ENCODE measurements at regions not wholly inside any gene's neighbourhood (a gene's known extent, or its start where the extent isn't known, plus 50 kb on each side); places are given as distances from the start of the nearest gene placed in this dataset.

DNA sequence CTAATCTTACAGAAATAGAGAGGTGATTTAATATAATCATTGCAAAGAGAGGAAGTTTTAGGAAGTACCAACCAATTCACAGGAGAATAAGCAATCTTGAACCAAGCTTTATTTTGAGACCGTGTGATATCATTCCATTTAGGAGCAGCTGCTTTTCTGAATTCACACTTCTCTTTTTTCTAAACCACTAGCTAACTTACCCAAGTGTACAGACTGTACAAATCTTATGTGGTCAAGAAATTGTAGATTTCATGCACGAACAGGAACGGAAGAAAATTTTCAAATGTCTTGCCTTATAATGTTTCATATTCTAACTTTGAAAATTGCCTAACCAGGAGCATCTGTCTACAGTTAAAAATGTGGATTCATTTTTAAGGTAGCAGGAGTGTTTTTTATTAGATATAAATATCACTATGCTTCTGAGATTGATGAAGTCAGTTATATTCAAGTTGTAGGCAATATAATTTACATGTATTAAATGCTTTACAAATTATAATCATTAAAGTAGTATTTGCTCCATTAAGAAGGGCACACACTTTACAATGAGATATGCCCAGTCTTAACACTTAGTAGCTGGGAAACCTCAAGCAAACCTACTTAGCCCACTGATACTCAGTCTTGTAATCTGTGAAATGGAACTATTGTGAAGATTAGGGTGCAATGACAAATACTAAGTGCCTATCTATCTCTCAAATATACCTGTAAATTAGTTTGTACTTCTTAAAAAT, 86.7 kb upstream of the FOXN2 start:
- ChIA-PET POLR2A (interaction anchor here (0.8 kb wide), 1 partner anchor 221 kb away, joined by 3 read pairs; no protein-coding TSS in a partner anchor), CTCF (ENCODE audit: low intra/inter-chr PET ratio) (no interaction called here)
- FAIRE-seq, result no peak
- Histone ChIP-seq H3K27me3 (ENCODE audit: control insufficient read depth in 2 of 2, insufficient read depth in 2 of 2, low read length in 2 of 2) (no peaks in the 10 kb centered on the region), H2AFZ (ENCODE audit: low read depth, low read length) (peak overlapping the region; percentile 21; the same call in 1 of the 2 replicates), H3K4me1 (replicated peaks in 1 of 2; ENCODE audit: control insufficient read depth in 2 of 2, insufficient read depth in 2 of 2, low read length in 2 of 2) (no peaks in the 10 kb centered on the region), H3K9ac (ENCODE audit: insufficient read depth in 1 of 2, low read depth in 2 of 2, low read length in 2 of 2) (no peak overlapping the region), H3K27ac (ENCODE audit: extremely low read depth, low read depth, low read length) (no peak overlapping the region), H4K20me1 (replicated peaks; ENCODE audit: control insufficient read depth, insufficient read depth, low read length) (no peaks in the 10 kb centered on the region), H3K9me3 (replicated peaks; ENCODE audit: control insufficient read depth, insufficient read depth, low read depth, low read length) (no peaks in the 10 kb centered on the region), H3K4me2 (ENCODE audit: insufficient read depth, low read length) (no peak overlapping the region), H3K79me2 (ENCODE audit: control insufficient read depth, insufficient read depth, low read length) (no peaks in the 10 kb centered on the region), H3K4me3 (no peak overlapping the region), H3K36me3 (ENCODE audit: control insufficient read depth, insufficient read depth, low read length) (no peaks in the 10 kb centered on the region), H3K9me1 (ENCODE audit: control insufficient read depth, insufficient read depth, low read length) (no peaks in the 10 kb centered on the region)
- TF ChIP-seq KDM1A (IDR thresholded peaks at IDR 0.05) (peak; percentile 25 to 62; a peak in 1 of 4 replicates), ZNF431 (CRISPR knock-in tag; IDR thresholded peaks at IDR 0.05) (no peak), PHF21A (IDR thresholded peaks at IDR 0.05; ENCODE audit: borderline replicate concordance, low read depth) (no peak), ADNP (tag; IDR thresholded peaks at IDR 0.05) (peak; percentile 74), KAT7 (CRISPR knock-in tag; IDR thresholded peaks at IDR 0.05; ENCODE audit: borderline replicate concordance) (no peak), FOXP1 (CRISPR knock-in tag; IDR thresholded peaks at IDR 0.05) (no peak), RBM25 (IDR thresholded peaks at IDR 0.05; ENCODE audit: low read depth, low read length, severe bottlenecking) (peak; percentile 97), PCBP1 (IDR thresholded peaks at IDR 0.05; ENCODE audit: low read depth, low read length, poor library complexity, severe bottlenecking) (no peak), STAT5A (IDR thresholded peaks at IDR 0.05; ENCODE audit: borderline replicate concordance, low read length) (no peak), ASH1L (IDR thresholded peaks at IDR 0.05; ENCODE audit: borderline replicate concordance, low read depth, partially characterized antibody) (no peak), ZNF551 (CRISPR knock-in tag; IDR thresholded peaks at IDR 0.05) (no peak), TCF7 (IDR thresholded peaks at IDR 0.05; ENCODE audit: borderline replicate concordance) (no peak), MIER1 (IDR thresholded peaks at IDR 0.05; ENCODE audit: low read depth) (no peak), BCOR (IDR thresholded peaks at IDR 0.05) (peak; percentile 85; the same call in 1 of the 2 replicates), ZNF707 (CRISPR knock-in tag; conservative IDR thresholded peaks at IDR 0.05) (no peak)
- TF ChIP-seq, protein P1, sequence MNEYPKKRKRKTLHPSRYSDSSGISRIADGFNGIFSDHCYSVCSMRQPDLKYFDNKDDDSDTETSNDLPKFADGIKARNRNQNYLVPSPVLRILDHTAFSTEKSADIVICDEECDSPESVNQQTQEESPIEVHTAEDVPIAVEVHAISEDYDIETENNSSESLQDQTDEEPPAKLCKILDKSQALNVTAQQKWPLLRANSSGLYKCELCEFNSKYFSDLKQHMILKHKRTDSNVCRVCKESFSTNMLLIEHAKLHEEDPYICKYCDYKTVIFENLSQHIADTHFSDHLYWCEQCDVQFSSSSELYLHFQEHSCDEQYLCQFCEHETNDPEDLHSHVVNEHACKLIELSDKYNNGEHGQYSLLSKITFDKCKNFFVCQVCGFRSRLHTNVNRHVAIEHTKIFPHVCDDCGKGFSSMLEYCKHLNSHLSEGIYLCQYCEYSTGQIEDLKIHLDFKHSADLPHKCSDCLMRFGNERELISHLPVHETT (CRISPR knock-in tag; conservative IDR thresholded peaks at IDR 0.05 in 1 of 2, IDR thresholded peaks at IDR 0.05 in 1 of 2), result no peak
- TF ChIP-seq, protein P2, sequence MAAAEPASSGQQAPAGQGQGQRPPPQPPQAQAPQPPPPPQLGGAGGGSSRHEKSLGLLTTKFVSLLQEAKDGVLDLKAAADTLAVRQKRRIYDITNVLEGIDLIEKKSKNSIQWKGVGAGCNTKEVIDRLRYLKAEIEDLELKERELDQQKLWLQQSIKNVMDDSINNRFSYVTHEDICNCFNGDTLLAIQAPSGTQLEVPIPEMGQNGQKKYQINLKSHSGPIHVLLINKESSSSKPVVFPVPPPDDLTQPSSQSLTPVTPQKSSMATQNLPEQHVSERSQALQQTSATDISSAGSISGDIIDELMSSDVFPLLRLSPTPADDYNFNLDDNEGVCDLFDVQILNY (CRISPR knock-in tag; IDR thresholded peaks at IDR 0.05), result no peak
- BruUV-seq (replicated peaks), result no TSS peak
- no peak for ATAC-seq
- intact Hi-C loops (cut with micrococcal nuclease) (no loop called here), in situ Hi-C loops (cut with MboI) (no loop called here)
- DNase-seq (ENCODE audit: extremely low read depth in 1 of 4, low spot score in 3 of 4), result no peak
- WGBS (ENCODE audit: insufficient coverage, low coverage, missing lambda C conversion rate), result 64% methylated on average over 3 of the region's 3 CpGs

Measured in K562 (cell line).